ENCODE measurements at regions not wholly inside any gene's neighbourhood (a gene's known extent, or its start where the extent isn't known, plus 50 kb on each side); places are given as distances from the start of the nearest gene placed in this dataset.

GRCh38 chrX:38987198-38987651, 186.0 kb downstream of the MID1IP1 start:
- TF ChIP-seq SALL2 (tag by site-specific recombination; IDR thresholded peaks at IDR 0.05; ENCODE audit: borderline replicate concordance) (no peak), ZNF776 (tag by site-specific recombination; IDR thresholded peaks at IDR 0.05; ENCODE audit: borderline replicate concordance) (no peak), ZNF510 (tag by site-specific recombination; IDR thresholded peaks at IDR 0.05; ENCODE audit: insufficient replicate concordance) (no peak), ZNF394 (tag by site-specific recombination; IDR thresholded peaks at IDR 0.05; ENCODE audit: borderline replicate concordance) (no peak)
- TF ChIP-seq, protein P1, sequence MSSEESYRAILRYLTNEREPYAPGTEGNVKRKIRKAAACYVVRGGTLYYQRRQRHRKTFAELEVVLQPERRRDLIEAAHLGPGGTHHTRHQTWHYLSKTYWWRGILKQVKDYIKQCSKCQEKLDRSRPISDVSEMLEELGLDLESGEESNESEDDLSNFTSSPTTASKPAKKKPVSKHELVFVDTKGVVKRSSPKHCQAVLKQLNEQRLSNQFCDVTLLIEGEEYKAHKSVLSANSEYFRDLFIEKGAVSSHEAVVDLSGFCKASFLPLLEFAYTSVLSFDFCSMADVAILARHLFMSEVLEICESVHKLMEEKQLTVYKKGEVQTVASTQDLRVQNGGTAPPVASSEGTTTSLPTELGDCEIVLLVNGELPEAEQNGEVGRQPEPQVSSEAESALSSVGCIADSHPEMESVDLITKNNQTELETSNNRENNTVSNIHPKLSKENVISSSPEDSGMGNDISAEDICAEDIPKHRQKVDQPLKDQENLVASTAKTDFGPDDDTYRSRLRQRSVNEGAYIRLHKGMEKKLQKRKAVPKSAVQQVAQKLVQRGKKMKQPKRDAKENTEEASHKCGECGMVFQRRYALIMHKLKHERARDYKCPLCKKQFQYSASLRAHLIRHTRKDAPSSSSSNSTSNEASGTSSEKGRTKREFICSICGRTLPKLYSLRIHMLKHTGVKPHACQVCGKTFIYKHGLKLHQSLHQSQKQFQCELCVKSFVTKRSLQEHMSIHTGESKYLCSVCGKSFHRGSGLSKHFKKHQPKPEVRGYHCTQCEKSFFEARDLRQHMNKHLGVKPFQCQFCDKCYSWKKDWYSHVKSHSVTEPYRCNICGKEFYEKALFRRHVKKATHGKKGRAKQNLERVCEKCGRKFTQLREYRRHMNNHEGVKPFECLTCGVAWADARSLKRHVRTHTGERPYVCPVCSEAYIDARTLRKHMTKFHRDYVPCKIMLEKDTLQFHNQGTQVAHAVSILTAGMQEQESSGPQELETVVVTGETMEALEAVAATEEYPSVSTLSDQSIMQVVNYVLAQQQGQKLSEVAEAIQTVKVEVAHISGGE (tag by site-specific recombination; conservative IDR thresholded peaks at IDR 0.05; ENCODE audit: low read depth): no peak
- TF ChIP-seq, protein P2, sequence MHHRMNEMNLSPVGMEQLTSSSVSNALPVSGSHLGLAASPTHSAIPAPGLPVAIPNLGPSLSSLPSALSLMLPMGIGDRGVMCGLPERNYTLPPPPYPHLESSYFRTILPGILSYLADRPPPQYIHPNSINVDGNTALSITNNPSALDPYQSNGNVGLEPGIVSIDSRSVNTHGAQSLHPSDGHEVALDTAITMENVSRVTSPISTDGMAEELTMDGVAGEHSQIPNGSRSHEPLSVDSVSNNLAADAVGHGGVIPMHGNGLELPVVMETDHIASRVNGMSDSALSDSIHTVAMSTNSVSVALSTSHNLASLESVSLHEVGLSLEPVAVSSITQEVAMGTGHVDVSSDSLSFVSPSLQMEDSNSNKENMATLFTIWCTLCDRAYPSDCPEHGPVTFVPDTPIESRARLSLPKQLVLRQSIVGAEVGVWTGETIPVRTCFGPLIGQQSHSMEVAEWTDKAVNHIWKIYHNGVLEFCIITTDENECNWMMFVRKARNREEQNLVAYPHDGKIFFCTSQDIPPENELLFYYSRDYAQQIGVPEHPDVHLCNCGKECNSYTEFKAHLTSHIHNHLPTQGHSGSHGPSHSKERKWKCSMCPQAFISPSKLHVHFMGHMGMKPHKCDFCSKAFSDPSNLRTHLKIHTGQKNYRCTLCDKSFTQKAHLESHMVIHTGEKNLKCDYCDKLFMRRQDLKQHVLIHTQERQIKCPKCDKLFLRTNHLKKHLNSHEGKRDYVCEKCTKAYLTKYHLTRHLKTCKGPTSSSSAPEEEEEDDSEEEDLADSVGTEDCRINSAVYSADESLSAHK (tag by site-specific recombination; IDR thresholded peaks at IDR 0.05): no peak

Measured in HEK293 (cell line).